ENCODE measurements at regions not wholly inside any gene's neighbourhood (a gene's known extent, or its start where the extent isn't known, plus 50 kb on each side); places are given as distances from the start of the nearest gene placed in this dataset.

GRCh38 chr11:98110030-98110429 lies 910.7 kb upstream of the CNTN5 start:
- DNase-seq (ENCODE audit: low read depth in 1 of 2, low spot score in 1 of 2), result no peak
- Histone ChIP-seq H3K9me3 (no peaks in the 10 kb centered on the region), H3K27ac (no peak overlapping the region), H3K4me3 (no peak overlapping the region), H3K4me1 (no peaks in the 10 kb centered on the region), H3K4me2 (no peak overlapping the region)
- no peak for ATAC-seq
- ChIA-PET CTCF (no interaction called here), POLR2A (no interaction called here)
- TF ChIP-seq, protein P1, sequence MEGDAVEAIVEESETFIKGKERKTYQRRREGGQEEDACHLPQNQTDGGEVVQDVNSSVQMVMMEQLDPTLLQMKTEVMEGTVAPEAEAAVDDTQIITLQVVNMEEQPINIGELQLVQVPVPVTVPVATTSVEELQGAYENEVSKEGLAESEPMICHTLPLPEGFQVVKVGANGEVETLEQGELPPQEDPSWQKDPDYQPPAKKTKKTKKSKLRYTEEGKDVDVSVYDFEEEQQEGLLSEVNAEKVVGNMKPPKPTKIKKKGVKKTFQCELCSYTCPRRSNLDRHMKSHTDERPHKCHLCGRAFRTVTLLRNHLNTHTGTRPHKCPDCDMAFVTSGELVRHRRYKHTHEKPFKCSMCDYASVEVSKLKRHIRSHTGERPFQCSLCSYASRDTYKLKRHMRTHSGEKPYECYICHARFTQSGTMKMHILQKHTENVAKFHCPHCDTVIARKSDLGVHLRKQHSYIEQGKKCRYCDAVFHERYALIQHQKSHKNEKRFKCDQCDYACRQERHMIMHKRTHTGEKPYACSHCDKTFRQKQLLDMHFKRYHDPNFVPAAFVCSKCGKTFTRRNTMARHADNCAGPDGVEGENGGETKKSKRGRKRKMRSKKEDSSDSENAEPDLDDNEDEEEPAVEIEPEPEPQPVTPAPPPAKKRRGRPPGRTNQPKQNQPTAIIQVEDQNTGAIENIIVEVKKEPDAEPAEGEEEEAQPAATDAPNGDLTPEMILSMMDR (IDR thresholded peaks at IDR 0.05), result no peak
- FAIRE-seq, result no peak
- WGBS (ENCODE audit: missing lambda C conversion rate), result 30% methylated on average over 5 of the region's 5 CpGs

DNA sequence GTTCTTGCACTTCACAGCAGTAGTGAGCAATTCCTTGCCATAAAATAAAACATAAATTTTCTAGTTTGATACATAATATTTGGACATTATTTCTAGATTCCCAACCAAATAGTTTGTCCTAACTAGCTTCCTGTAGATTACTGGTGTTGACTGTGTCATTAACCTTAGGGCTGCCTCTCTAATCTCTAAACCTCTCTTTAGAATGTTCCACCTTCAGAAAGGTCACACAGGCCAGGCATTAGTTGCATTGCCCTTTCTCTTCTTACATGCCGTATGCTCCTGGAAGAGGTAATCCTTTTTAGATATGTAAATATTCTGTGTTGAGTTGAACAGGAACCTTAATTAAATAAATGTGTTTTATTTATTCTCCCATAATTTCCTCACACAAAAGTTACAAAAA lies 904.9 kb upstream of the CNTN5 start:
- ATAC-seq (no peak), DNase-seq (ENCODE audit: low read depth in 1 of 2, low spot score in 1 of 2) (no peak), FAIRE-seq (no peak)
- Histone ChIP-seq H3K4me2 (no peak overlapping the region), H3K27ac (no peak overlapping the region), H3K4me1 (no peaks in the 10 kb centered on the region), H3K4me3 (no peak overlapping the region), H3K9me3 (no peaks in the 10 kb centered on the region)
- ChIA-PET CTCF (no interaction called here), POLR2A (no interaction called here)
- TF ChIP-seq RFX5 (IDR thresholded peaks at IDR 0.05) (no peak), ESRRA (IDR thresholded peaks at IDR 0.05; ENCODE audit: borderline replicate concordance, low read length) (no peak), NR3C1 (IDR thresholded peaks at IDR 0.05) (no peak), HOXB13 (CRISPR knock-in tag; IDR thresholded peaks at IDR 0.05; ENCODE audit: low read depth) (no peak), FOSL2 (IDR thresholded peaks at IDR 0.05) (no peak), FOSL2 (CRISPR knock-in tag; IDR thresholded peaks at IDR 0.05) (no peak), KDM1A (IDR thresholded peaks at IDR 0.05; ENCODE audit: low read depth) (no peak), RARB (CRISPR knock-in tag; IDR thresholded peaks at IDR 0.05) (no peak), CHD4 (IDR thresholded peaks at IDR 0.05; ENCODE audit: borderline replicate concordance) (no peak), ZC3H11A (IDR thresholded peaks at IDR 0.05) (no peak), CEBPB (IDR thresholded peaks at IDR 0.05) (no peak), JUNB (IDR thresholded peaks at IDR 0.05) (no peak), JUN (IDR thresholded peaks at IDR 0.05) (no peak), CHD2 (IDR thresholded peaks at IDR 0.05; ENCODE audit: low read length, partially characterized antibody) (no peak), POLR2A (IDR thresholded peaks at IDR 0.05; ENCODE audit: low read length) (no peak)
- TF ChIP-seq, protein P2, sequence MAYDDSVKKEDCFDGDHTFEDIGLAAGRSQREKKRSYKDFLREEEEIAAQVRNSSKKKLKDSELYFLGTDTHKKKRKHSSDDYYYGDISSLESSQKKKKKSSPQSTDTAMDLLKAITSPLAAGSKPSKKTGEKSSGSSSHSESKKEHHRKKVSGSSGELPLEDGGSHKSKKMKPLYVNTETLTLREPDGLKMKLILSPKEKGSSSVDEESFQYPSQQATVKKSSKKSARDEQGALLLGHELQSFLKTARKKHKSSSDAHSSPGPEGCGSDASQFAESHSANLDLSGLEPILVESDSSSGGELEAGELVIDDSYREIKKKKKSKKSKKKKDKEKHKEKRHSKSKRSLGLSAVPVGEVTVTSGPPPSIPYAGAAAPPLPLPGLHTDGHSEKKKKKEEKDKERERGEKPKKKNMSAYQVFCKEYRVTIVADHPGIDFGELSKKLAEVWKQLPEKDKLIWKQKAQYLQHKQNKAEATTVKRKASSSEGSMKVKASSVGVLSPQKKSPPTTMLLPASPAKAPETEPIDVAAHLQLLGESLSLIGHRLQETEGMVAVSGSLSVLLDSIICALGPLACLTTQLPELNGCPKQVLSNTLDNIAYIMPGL (CRISPR knock-in tag; IDR thresholded peaks at IDR 0.05; ENCODE audit: borderline replicate concordance), result no peak
- TF ChIP-seq, protein P3, sequence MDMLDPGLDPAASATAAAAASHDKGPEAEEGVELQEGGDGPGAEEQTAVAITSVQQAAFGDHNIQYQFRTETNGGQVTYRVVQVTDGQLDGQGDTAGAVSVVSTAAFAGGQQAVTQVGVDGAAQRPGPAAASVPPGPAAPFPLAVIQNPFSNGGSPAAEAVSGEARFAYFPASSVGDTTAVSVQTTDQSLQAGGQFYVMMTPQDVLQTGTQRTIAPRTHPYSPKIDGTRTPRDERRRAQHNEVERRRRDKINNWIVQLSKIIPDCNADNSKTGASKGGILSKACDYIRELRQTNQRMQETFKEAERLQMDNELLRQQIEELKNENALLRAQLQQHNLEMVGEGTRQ (IDR thresholded peaks at IDR 0.05), result no peak
- TF ChIP-seq, protein P4, sequence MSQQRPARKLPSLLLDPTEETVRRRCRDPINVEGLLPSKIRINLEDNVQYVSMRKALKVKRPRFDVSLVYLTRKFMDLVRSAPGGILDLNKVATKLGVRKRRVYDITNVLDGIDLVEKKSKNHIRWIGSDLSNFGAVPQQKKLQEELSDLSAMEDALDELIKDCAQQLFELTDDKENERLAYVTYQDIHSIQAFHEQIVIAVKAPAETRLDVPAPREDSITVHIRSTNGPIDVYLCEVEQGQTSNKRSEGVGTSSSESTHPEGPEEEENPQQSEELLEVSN (IDR thresholded peaks at IDR 0.05; ENCODE audit: borderline replicate concordance, low read depth), result no peak
- TF ChIP-seq, protein P5, sequence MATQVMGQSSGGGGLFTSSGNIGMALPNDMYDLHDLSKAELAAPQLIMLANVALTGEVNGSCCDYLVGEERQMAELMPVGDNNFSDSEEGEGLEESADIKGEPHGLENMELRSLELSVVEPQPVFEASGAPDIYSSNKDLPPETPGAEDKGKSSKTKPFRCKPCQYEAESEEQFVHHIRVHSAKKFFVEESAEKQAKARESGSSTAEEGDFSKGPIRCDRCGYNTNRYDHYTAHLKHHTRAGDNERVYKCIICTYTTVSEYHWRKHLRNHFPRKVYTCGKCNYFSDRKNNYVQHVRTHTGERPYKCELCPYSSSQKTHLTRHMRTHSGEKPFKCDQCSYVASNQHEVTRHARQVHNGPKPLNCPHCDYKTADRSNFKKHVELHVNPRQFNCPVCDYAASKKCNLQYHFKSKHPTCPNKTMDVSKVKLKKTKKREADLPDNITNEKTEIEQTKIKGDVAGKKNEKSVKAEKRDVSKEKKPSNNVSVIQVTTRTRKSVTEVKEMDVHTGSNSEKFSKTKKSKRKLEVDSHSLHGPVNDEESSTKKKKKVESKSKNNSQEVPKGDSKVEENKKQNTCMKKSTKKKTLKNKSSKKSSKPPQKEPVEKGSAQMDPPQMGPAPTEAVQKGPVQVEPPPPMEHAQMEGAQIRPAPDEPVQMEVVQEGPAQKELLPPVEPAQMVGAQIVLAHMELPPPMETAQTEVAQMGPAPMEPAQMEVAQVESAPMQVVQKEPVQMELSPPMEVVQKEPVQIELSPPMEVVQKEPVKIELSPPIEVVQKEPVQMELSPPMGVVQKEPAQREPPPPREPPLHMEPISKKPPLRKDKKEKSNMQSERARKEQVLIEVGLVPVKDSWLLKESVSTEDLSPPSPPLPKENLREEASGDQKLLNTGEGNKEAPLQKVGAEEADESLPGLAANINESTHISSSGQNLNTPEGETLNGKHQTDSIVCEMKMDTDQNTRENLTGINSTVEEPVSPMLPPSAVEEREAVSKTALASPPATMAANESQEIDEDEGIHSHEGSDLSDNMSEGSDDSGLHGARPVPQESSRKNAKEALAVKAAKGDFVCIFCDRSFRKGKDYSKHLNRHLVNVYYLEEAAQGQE (IDR thresholded peaks at IDR 0.05), result no peak
- 72% methylated on average over 1 of the region's 1 CpG for WGBS (ENCODE audit: missing lambda C conversion rate)

Data from A549 (cell line).